ENCODE measurements at regions not wholly inside any gene's neighbourhood (a gene's known extent, or its start where the extent isn't known, plus 50 kb on each side); places are given as distances from the start of the nearest gene placed in this dataset.

DNA sequence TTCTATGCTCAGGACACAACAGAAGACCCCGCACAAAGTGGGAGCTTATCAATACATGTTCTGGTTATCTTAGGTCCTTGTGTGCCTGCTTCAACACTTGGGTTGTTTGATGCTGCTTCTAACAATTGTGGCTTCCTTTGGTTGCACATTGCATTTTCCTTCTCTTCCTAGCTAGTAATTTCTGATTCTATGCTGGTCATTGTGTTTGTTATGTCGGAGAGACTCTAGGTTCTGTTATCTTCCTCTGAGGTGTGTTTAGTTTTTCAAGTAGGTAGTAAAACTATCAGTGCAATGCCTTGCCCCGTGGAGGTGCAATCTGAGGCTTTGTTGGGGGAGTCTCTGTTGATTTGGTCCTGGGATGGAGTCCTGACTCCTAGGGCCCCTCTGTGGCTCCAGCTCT is 414.2 kb downstream of the SHANK2 start:
- Histone ChIP-seq H3K9me3 (ENCODE audit: control insufficient read depth in 4 of 4, low read length in 3 of 4) (no peaks in the 10 kb centered on the region), H3K27ac (ENCODE audit: low read depth in 1 of 2, low read length in 2 of 2) (no peak overlapping the region), H3K9ac (ENCODE audit: low read depth in 1 of 2, low read length in 2 of 2) (no peak overlapping the region), H3K27me3 (ENCODE audit: control insufficient read depth in 4 of 4, insufficient read depth in 4 of 4, low read length in 3 of 4) (no peaks in the 10 kb centered on the region), H3K36me3 (ENCODE audit: control insufficient read depth in 4 of 4, insufficient read depth in 3 of 4, low read depth in 1 of 4, low read length in 3 of 4) (peaks cover 0 to 4% (median 0%) of the 10 kb centered on the region in 4 donors), H3K4me3 (ENCODE audit: low read depth in 1 of 3, low read length in 3 of 3) (no peak overlapping the region), H3K4me1 (ENCODE audit: control insufficient read depth in 4 of 4, insufficient read depth in 4 of 4, low read length in 3 of 4) (no peaks in the 10 kb centered on the region)
- no peak for DNase-seq (ENCODE audit: low spot score)
- 91% methylated on average over 3 of the region's 3 CpGs for WGBS
- TF ChIP-seq FOXA1 (IDR thresholded peaks at IDR 0.05) = no peak

DNA sequence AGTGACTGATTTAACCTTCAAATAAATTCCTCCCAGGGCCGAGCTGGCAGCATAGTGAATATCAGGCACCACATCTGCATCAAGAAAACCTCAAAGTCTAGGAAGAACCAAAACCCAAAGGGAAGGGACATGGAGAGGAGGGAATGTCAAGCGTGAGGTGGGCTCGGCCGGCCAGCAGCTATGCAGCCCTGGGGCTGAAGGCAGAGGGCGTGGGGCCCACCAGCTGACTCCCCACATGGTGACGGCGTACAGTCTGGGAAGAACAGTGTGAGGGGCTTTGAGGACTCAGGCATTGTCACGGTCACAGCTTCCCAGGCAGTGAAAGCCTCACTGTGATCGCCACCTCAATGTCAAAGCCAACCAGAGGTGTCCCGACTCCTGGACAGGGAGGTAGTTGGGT is 412.5 kb downstream of the SHANK2 start:
- Histone ChIP-seq H3K9ac (ENCODE audit: low read depth in 1 of 2, low read length in 2 of 2) (no peak overlapping the region), H3K27me3 (ENCODE audit: control insufficient read depth in 4 of 4, insufficient read depth in 4 of 4, low read length in 3 of 4) (no peaks in the 10 kb centered on the region), H3K36me3 (ENCODE audit: control insufficient read depth in 4 of 4, insufficient read depth in 3 of 4, low read depth in 1 of 4, low read length in 3 of 4) (peaks cover 0 to 3% (median 0%) of the 10 kb centered on the region in 4 donors), H3K9me3 (ENCODE audit: control insufficient read depth in 4 of 4, low read length in 3 of 4) (no peaks in the 10 kb centered on the region), H3K4me1 (ENCODE audit: control insufficient read depth in 4 of 4, insufficient read depth in 4 of 4, low read length in 3 of 4) (no peaks in the 10 kb centered on the region), H3K27ac (ENCODE audit: low read depth in 1 of 2, low read length in 2 of 2) (no peak overlapping the region), H3K4me3 (ENCODE audit: low read depth in 1 of 3, low read length in 3 of 3) (no peak overlapping the region)
- 95% methylated on average over 10 of the region's 10 CpGs for WGBS
- TF ChIP-seq NR2F2 (IDR thresholded peaks at IDR 0.05) = no peak
- TF ChIP-seq, protein P1, sequence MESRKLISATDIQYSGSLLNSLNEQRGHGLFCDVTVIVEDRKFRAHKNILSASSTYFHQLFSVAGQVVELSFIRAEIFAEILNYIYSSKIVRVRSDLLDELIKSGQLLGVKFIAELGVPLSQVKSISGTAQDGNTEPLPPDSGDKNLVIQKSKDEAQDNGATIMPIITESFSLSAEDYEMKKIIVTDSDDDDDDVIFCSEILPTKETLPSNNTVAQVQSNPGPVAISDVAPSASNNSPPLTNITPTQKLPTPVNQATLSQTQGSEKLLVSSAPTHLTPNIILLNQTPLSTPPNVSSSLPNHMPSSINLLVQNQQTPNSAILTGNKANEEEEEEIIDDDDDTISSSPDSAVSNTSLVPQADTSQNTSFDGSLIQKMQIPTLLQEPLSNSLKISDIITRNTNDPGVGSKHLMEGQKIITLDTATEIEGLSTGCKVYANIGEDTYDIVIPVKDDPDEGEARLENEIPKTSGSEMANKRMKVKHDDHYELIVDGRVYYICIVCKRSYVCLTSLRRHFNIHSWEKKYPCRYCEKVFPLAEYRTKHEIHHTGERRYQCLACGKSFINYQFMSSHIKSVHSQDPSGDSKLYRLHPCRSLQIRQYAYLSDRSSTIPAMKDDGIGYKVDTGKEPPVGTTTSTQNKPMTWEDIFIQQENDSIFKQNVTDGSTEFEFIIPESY (IDR thresholded peaks at IDR 0.05) = no peak
- TF ChIP-seq, protein P2, sequence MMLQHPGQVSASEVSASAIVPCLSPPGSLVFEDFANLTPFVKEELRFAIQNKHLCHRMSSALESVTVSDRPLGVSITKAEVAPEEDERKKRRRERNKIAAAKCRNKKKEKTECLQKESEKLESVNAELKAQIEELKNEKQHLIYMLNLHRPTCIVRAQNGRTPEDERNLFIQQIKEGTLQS (IDR thresholded peaks at IDR 0.05) = no peak
- TF ChIP-seq YY1 (IDR thresholded peaks at IDR 0.05) = no peak
- TF ChIP-seq RAD21 (IDR thresholded peaks at IDR 0.05) = no peak
- TF ChIP-seq, protein P3, sequence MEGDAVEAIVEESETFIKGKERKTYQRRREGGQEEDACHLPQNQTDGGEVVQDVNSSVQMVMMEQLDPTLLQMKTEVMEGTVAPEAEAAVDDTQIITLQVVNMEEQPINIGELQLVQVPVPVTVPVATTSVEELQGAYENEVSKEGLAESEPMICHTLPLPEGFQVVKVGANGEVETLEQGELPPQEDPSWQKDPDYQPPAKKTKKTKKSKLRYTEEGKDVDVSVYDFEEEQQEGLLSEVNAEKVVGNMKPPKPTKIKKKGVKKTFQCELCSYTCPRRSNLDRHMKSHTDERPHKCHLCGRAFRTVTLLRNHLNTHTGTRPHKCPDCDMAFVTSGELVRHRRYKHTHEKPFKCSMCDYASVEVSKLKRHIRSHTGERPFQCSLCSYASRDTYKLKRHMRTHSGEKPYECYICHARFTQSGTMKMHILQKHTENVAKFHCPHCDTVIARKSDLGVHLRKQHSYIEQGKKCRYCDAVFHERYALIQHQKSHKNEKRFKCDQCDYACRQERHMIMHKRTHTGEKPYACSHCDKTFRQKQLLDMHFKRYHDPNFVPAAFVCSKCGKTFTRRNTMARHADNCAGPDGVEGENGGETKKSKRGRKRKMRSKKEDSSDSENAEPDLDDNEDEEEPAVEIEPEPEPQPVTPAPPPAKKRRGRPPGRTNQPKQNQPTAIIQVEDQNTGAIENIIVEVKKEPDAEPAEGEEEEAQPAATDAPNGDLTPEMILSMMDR (IDR thresholded peaks at IDR 0.05; ENCODE audit: low read depth, low read length, missing input control) = no peak
- no peak for TF ChIP-seq JUND (IDR thresholded peaks at IDR 0.05)
- no peak for TF ChIP-seq HNF4G (IDR thresholded peaks at IDR 0.05)
- TF ChIP-seq FOXA1 (IDR thresholded peaks at IDR 0.05) = no peak
- no peak for TF ChIP-seq SP1 (IDR thresholded peaks at IDR 0.05)
- TF ChIP-seq EGR1 (IDR thresholded peaks at IDR 0.05; ENCODE audit: low read depth in 2 of 2) = no peak
- TF ChIP-seq, protein P4, sequence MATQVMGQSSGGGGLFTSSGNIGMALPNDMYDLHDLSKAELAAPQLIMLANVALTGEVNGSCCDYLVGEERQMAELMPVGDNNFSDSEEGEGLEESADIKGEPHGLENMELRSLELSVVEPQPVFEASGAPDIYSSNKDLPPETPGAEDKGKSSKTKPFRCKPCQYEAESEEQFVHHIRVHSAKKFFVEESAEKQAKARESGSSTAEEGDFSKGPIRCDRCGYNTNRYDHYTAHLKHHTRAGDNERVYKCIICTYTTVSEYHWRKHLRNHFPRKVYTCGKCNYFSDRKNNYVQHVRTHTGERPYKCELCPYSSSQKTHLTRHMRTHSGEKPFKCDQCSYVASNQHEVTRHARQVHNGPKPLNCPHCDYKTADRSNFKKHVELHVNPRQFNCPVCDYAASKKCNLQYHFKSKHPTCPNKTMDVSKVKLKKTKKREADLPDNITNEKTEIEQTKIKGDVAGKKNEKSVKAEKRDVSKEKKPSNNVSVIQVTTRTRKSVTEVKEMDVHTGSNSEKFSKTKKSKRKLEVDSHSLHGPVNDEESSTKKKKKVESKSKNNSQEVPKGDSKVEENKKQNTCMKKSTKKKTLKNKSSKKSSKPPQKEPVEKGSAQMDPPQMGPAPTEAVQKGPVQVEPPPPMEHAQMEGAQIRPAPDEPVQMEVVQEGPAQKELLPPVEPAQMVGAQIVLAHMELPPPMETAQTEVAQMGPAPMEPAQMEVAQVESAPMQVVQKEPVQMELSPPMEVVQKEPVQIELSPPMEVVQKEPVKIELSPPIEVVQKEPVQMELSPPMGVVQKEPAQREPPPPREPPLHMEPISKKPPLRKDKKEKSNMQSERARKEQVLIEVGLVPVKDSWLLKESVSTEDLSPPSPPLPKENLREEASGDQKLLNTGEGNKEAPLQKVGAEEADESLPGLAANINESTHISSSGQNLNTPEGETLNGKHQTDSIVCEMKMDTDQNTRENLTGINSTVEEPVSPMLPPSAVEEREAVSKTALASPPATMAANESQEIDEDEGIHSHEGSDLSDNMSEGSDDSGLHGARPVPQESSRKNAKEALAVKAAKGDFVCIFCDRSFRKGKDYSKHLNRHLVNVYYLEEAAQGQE (IDR thresholded peaks at IDR 0.05) = no peak
- no peak for TF ChIP-seq TAF1 (conservative IDR thresholded peaks at IDR 0.05)
- TF ChIP-seq, protein P5, sequence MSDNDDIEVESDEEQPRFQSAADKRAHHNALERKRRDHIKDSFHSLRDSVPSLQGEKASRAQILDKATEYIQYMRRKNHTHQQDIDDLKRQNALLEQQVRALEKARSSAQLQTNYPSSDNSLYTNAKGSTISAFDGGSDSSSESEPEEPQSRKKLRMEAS (IDR thresholded peaks at IDR 0.05) = no peak
- TF ChIP-seq HNF4A (conservative IDR thresholded peaks at IDR 0.05) = no peak
- TF ChIP-seq GABPA (IDR thresholded peaks at IDR 0.05 in 1 of 2, conservative IDR thresholded peaks at IDR 0.05 in 1 of 2) = no peak
- TF ChIP-seq RXRA (IDR thresholded peaks at IDR 0.05) = no peak
- no peak for TF ChIP-seq FOXA2 (IDR thresholded peaks at IDR 0.05)
- DNase-seq (ENCODE audit: low spot score) = no peak

Measured in liver (tissue), 8 donors.